SK-N-SH treated with all-trans-retinoic acid at 6 μM for 48 hours (cell line): ENCODE measurements at regions not wholly inside any gene's neighbourhood (a gene's known extent, or its start where the extent isn't known, plus 50 kb on each side); places are given as distances from the start of the nearest gene placed in this dataset.

Experiments
- ATAC-seq: fragments of 200-7000 bp; cut with Tn5 transposase; 3 replicates; pipeline ENCODE4 v1.9.1; 2020; ENCODE audit warnings: mild to moderate bottlenecking, moderate library complexity
- ARNTL ChIP-seq: fragments of 450-650 bp; formaldehyde crosslinking; IDR thresholded peaks from 2 replicates; pipeline ENCODE4 v1.5.0; 2020; ENCODE audit warnings: low read depth, mild to moderate bottlenecking, moderate library complexity, borderline replicate concordance
- BACH2 ChIP-seq: fragments of 250-450 bp; sonication (Bioruptor Pico); IDR thresholded peaks from 2 replicates; pipeline ENCODE4 v1.9.0; 2021; ENCODE audit warnings: mild to moderate bottlenecking, borderline replicate concordance
- CSDC2 ChIP-seq: fragments of 250-450 bp; sonication (Bioruptor Pico); IDR thresholded peaks from 2 replicates; pipeline ENCODE4 v1.5.0; 2020; ENCODE audit warnings: mild to moderate bottlenecking, moderate library complexity
- ESRRG ChIP-seq: fragments of 250-450 bp; sonication (Bioruptor Pico); IDR thresholded peaks from 2 replicates; pipeline ENCODE4 v1.6.1; 2021; ENCODE audit warnings: mild to moderate bottlenecking
- GLIS3 ChIP-seq: fragments of 250-450 bp; sonication (Bioruptor Pico); IDR thresholded peaks from 2 replicates; pipeline ENCODE4 v1.5.0; 2020; ENCODE audit warnings: mild to moderate bottlenecking, moderate library complexity
- ISL1 ChIP-seq: fragments of 250-450 bp; sonication (Bioruptor Pico); IDR thresholded peaks from 2 replicates; pipeline ENCODE4 v2.1.2; 2022; ENCODE audit warnings: mild to moderate bottlenecking, moderate library complexity
- OSR1 ChIP-seq: fragments of 250-450 bp; sonication (Bioruptor Pico); IDR thresholded peaks from 2 replicates; pipeline ENCODE4 v1.8.0; 2022; ENCODE audit warnings: moderate library complexity, mild to moderate bottlenecking, inconsistent platforms
- POU6F1 ChIP-seq: fragments of 250-450 bp; sonication (Bioruptor Pico); IDR thresholded peaks from 2 replicates; pipeline ENCODE4 v1.8.0; 2021; ENCODE audit warnings: low read depth, mild to moderate bottlenecking, moderate library complexity, borderline replicate concordance
- PPARA ChIP-seq: fragments of 250-450 bp; sonication (Bioruptor Pico); IDR thresholded peaks from 2 replicates; pipeline ENCODE4 v1.5.0; 2020; ENCODE audit warnings: mild to moderate bottlenecking, borderline replicate concordance
- RARB ChIP-seq: fragments of 250-450 bp; sonication (Bioruptor Pico); IDR thresholded peaks from 2 replicates; pipeline ENCODE4 v1.8.0; 2021; ENCODE audit warnings: mild to moderate bottlenecking, moderate library complexity
- SNAI2 ChIP-seq: fragments of 250-450 bp; sonication (Bioruptor Pico); IDR thresholded peaks from 2 replicates; pipeline ENCODE4 v1.5.0; 2020; ENCODE audit warnings: mild to moderate bottlenecking, moderate library complexity
- TCF4 ChIP-seq: fragments of 250-450 bp; sonication (Bioruptor Pico); IDR thresholded peaks from 2 replicates; pipeline ENCODE4 v1.8.0; 2021; ENCODE audit warnings: mild to moderate bottlenecking, moderate library complexity, borderline replicate concordance
- TOX ChIP-seq: fragments of 250-450 bp; sonication (Bioruptor Pico); IDR thresholded peaks from 2 replicates; pipeline ENCODE4 v1.8.0; 2021; ENCODE audit warnings: mild to moderate bottlenecking, moderate library complexity, borderline replicate concordance
- TSHZ2 ChIP-seq: fragments of 250-450 bp; sonication (Bioruptor Pico); IDR thresholded peaks from 2 replicates; pipeline ENCODE4 v1.5.0; 2020; ENCODE audit warnings: mild to moderate bottlenecking, moderate library complexity
- ZC3H10 ChIP-seq: fragments of 250-450 bp; sonication (Bioruptor Pico); IDR thresholded peaks from 2 replicates; pipeline ENCODE4 v1.5.1; 2021; ENCODE audit warnings: mild to moderate bottlenecking, moderate library complexity
- ZFP3 ChIP-seq: fragments of 250-450 bp; sonication (Bioruptor Pico); IDR thresholded peaks from 2 replicates; pipeline ENCODE4 v1.5.0; 2020; ENCODE audit warnings: mild to moderate bottlenecking, moderate library complexity
- ZFP30 ChIP-seq: fragments of 450-650 bp; formaldehyde crosslinking; IDR thresholded peaks from 2 replicates; pipeline ENCODE4 v1.5.0; 2022; ENCODE audit warnings: mild to moderate bottlenecking, moderate library complexity
- ZNF565 ChIP-seq: fragments of 450-650 bp; formaldehyde crosslinking; conservative IDR thresholded peaks from 2 replicates; pipeline ENCODE4 v1.5.0; 2020; ENCODE audit warnings: low read depth, mild to moderate bottlenecking, moderate library complexity
- ZNF70 ChIP-seq: fragments of 450-650 bp; formaldehyde crosslinking; IDR thresholded peaks from 2 replicates; pipeline ENCODE4 v1.5.0; 2020; ENCODE audit warnings: mild to moderate bottlenecking, moderate library complexity
- ZNF8 ChIP-seq: fragments of 450-650 bp; formaldehyde crosslinking; IDR thresholded peaks from 2 replicates; pipeline ENCODE4 v1.5.0; 2020; ENCODE audit warnings: mild to moderate bottlenecking, moderate library complexity
- TF ChIP-seq, protein P1 (sequence below): fragments of 250-450 bp; sonication (Bioruptor Pico); IDR thresholded peaks from 2 replicates; pipeline ENCODE4 v1.5.1; 2020; ENCODE audit warnings: low read depth, mild to moderate bottlenecking, moderate library complexity
- TF ChIP-seq, protein P2 (sequence below): fragments of 250-450 bp; sonication (Bioruptor Pico); IDR thresholded peaks from 2 replicates; pipeline ENCODE4 v1.5.1; 2021; ENCODE audit warnings: mild to moderate bottlenecking, moderate library complexity

DNA sequence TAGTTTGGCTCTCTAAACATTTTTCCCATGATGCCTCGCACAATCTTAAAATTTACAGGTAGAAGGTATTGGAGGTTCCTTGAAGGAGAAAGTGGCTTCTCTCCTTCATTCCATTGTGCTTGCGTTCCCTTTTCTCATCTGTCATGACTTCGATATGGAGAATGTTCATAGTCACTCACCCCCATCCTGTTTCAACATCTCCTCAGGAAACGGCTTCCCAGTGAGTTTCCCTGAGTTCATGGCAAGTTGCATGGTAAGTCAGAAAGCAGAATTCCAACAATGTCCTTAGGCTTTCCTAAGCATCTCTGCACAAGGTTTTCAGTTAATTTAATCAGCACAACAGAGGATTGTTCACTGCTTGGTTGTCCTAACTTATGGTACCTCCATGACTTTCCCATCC, 581.8 kb upstream of the SLITRK5 start:
- no peak for TF ChIP-seq ISL1
- TF ChIP-seq OSR1 (CRISPR knock-in tag) = no peak
- TF ChIP-seq SNAI2 (CRISPR knock-in tag) = no peak
- TF ChIP-seq TCF4 (CRISPR knock-in tag) = no peak
- no peak for TF ChIP-seq TSHZ2 (CRISPR knock-in tag)
- TF ChIP-seq ZNF8 = no peak
- TF ChIP-seq ESRRG (CRISPR knock-in tag) = no peak
- TF ChIP-seq, protein P1, sequence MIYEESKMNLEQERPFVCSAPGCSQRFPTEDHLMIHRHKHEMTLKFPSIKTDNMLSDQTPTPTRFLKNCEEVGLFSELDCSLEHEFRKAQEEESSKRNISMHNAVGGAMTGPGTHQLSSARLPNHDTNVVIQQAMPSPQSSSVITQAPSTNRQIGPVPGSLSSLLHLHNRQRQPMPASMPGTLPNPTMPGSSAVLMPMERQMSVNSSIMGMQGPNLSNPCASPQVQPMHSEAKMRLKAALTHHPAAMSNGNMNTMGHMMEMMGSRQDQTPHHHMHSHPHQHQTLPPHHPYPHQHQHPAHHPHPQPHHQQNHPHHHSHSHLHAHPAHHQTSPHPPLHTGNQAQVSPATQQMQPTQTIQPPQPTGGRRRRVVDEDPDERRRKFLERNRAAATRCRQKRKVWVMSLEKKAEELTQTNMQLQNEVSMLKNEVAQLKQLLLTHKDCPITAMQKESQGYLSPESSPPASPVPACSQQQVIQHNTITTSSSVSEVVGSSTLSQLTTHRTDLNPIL (CRISPR knock-in tag) = no peak
- no peak for TF ChIP-seq CSDC2 (CRISPR knock-in tag)
- no peak for TF ChIP-seq ZNF565 (CRISPR knock-in tag)
- TF ChIP-seq GLIS3 (CRISPR knock-in tag) = no peak
- no peak for TF ChIP-seq ARNTL (CRISPR knock-in tag)
- TF ChIP-seq RARB (CRISPR knock-in tag) = no peak
- TF ChIP-seq TOX (CRISPR knock-in tag) = no peak
- TF ChIP-seq ZC3H10 (CRISPR knock-in tag) = no peak
- no peak for TF ChIP-seq POU6F1 (CRISPR knock-in tag)
- TF ChIP-seq ZNF70 = no peak
- no peak for TF ChIP-seq BACH2 (CRISPR knock-in tag)
- TF ChIP-seq ZFP3 (CRISPR knock-in tag) = no peak
- TF ChIP-seq, protein P2, sequence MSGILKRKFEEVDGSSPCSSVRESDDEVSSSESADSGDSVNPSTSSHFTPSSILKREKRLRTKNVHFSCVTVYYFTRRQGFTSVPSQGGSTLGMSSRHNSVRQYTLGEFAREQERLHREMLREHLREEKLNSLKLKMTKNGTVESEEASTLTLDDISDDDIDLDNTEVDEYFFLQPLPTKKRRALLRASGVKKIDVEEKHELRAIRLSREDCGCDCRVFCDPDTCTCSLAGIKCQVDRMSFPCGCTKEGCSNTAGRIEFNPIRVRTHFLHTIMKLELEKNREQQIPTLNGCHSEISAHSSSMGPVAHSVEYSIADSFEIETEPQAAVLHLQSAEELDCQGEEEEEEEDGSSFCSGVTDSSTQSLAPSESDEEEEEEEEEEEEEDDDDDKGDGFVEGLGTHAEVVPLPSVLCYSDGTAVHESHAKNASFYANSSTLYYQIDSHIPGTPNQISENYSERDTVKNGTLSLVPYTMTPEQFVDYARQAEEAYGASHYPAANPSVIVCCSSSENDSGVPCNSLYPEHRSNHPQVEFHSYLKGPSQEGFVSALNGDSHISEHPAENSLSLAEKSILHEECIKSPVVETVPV (CRISPR knock-in tag) = no peak
- TF ChIP-seq, all 23 proteins: peak for 0
- ATAC-seq = no peak

DNA sequence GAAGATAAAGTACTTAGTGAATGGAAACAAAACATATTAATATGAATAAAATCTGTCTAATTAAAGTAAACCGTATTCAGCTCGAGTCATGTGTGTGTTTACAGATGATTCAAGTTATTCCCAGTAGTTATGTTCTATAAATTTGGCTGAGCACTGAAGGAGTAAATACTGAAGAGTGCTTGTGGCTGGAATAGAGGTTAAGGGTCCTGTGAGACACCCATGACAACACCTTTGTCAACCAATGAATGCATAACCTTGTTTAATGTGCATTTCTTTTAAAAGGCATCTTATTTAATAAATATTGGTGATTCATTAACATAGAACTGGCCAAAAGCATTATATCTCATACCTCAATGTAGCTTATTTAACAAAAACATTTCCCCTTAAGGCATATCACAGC, 577.8 kb upstream of the SLITRK5 start:
- no peak for ATAC-seq
- TF ChIP-seq POU6F1 (CRISPR knock-in tag) (no peak), PPARA (CRISPR knock-in tag) (no peak)
- TF ChIP-seq, protein P1 (CRISPR knock-in tag) = no peak

DNA sequence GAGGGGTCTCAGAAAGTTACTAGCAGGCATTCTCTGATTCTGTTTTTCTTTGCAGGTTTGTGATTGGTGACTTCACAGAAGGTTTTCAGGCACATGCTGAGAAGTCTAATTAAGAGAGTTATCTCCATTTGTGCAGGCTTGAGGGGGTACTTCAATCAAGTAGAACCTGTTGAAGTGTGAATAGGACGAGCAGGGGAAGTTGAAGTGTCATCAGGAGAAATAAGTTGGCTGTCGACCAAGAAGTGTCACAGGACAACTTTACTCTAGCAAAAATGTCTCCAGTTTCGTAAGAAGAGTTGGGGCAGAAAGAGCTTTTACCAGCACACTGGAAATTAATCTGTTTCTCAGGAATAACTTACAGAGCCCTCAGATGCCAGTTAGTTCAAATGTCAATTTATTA, 576.5 kb upstream of the SLITRK5 start:
- ATAC-seq = no peak
- TF ChIP-seq ISL1 (no peak), ZFP3 (CRISPR knock-in tag) (no peak), PPARA (CRISPR knock-in tag) (no peak), GLIS3 (CRISPR knock-in tag) (no peak), ZNF70 (no peak), TSHZ2 (CRISPR knock-in tag) (no peak), TCF4 (CRISPR knock-in tag) (no peak), ESRRG (CRISPR knock-in tag) (no peak), BACH2 (CRISPR knock-in tag) (no peak), ZNF565 (CRISPR knock-in tag) (no peak), ZFP30 (CRISPR knock-in tag) (no peak), ZNF8 (no peak), SNAI2 (CRISPR knock-in tag) (no peak), TOX (CRISPR knock-in tag) (no peak)
- TF ChIP-seq, protein P1 (CRISPR knock-in tag) = no peak
